ENCODE measurements at regions not wholly inside any gene's neighbourhood (a gene's known extent, or its start where the extent isn't known, plus 50 kb on each side); places are given as distances from the start of the nearest gene placed in this dataset.
A peak's percentile ranks its signal among the peaks of the same experiment; 100 is the strongest.

DNA sequence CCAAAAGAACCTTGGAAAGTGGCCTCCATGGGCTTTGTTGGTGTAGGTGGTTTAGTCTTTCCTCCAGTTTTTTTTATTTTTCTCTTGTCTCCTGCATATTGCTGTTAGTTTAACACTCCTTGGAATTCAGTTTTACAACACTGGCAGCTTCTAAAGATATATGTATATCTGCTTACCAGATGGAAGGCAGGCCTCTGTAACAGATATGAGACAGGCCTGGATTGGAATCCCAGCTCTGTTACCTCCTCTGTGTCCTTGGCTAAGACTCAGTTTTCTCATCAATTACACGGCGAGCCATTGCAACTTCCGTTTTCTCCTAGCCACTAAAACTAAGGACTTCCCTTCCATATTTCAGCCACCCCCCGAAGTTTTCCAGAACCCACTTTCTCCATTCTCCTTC, 133.4 kb upstream of the SMAD1 start:
- H3K4me3 ChIP-seq, result no peak overlapping the region

DNA sequence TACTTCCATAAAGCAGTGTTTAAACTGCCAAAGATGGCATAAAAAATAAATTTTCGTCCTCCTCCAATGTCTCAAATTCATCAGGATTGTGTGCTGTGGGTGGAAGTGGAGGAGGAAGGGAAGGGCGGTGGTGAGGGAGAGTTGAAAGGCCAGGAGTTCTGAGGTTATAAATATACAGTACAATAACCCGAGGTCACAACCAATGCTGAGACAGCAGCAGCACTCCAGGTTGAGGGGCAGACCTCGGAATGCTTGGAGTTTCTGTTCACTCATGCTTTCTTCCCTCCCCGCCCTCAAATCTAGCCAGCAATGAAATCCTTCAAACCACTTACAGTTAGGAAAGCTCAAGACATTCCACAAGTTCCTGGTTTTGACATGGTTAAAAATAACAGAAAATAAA, 134.0 kb upstream of the SMAD1 start:
- no peak overlapping the region for H3K4me3 ChIP-seq
- no peak overlapping the region for H3K27ac ChIP-seq

More for the DNA sequence above, 133.4 kb upstream of the SMAD1 start:
- H3K27ac ChIP-seq, result no peak overlapping the region

GRCh38 chr4:145346081-145346480, 135.6 kb upstream of the SMAD1 start:
- Histone ChIP-seq H3K4me3 (no peak overlapping the region), H3K27ac (no peak overlapping the region)

DNA sequence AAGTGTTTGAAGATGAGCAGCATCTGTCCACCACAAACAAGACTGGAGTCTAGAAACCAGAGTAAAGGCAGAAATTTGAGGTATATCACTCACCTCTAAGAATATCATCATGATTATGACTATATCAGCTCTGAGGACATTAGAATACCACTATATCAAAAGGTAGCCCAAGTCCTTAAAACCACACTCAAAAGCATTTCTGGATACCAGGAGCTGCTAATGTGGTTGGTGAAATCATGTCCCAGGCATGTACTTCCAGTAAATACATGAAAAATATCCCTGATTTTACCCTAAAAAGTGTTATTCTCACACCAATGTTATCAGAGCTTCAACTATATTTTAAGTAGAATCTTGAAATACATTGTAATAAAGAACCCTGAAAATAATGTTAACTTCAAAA, 136.3 kb upstream of the SMAD1 start:
- no peak overlapping the region for H3K4me3 ChIP-seq
- no peak overlapping the region for H3K27ac ChIP-seq

DNA sequence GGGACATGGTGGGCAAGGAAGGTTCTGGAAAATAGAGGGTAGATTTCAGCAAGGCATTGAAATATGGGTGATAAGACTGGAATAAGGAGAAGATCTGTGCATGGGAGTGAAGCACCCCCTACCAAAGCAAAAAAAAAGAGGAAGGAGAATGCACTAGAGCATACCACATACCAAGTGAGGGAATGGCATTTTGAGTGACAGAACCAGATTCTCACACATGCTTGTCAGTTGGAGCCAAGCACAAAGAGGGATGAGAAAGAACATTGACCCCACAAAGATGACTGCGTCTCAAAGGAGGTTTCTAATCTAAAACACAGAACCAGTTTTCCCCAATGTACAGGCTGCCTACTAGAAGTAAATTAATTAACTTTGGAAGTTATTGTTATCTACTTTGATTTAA, 140.3 kb upstream of the SMAD1 start:
- H3K27ac ChIP-seq, result no peak overlapping the region
- no peak overlapping the region for H3K4me3 ChIP-seq

- H3K27ac ChIP-seq, result no peak overlapping the region
- no peak overlapping the region for H3K4me3 ChIP-seq
Observed at GRCh38 chr4:145340071-145340675, 141.5 kb upstream of the SMAD1 start.

- H3K27ac ChIP-seq, result no peak overlapping the region
- H3K4me3 ChIP-seq, result no peak overlapping the region
Observed at GRCh38 chr4:145339075-145339725, 142.5 kb upstream of the SMAD1 start.

DNA sequence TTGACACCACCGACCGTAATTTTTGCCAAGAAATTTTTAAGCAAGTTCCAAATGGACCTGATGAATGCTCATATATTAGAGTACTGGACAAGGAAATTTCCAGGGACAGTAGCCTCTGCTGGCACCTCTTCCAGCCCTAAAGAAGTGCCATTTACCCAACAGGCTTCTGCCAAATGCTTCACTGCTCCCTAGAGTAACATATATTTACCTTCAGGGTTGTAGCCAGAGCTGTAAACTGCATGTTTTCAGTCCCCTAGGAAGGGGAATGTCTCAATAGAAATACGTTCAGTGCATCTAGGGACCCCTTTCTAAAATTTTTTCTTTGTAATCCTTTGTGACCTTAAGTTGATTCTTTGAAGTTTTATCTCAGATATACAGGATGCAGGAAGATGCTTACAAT, 143.1 kb upstream of the SMAD1 start:
- H3K27ac ChIP-seq, result no peak overlapping the region
- no peak overlapping the region for H3K4me3 ChIP-seq

DNA sequence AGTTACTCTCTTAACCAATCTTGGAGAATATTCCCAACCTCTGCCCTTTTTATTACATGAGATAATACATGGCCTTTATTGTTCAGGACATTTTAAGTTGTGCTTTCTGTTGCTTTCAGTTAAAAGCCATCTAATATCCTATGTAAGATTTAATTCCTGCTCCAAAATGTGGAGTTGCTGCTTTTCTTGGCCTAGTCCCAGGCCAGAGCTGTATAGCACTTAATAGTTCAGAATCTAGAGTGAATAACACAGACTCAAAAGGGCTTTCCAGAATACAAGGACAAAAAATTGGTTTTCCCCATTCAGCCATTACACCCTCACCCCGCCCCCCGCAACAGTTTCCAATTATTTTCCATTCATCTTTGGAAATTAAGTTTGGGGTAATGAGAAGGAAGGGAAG, 144.3 kb upstream of the SMAD1 start:
- H3K27ac ChIP-seq, result no peak overlapping the region
- H3K4me3 ChIP-seq, result no peak overlapping the region

DNA sequence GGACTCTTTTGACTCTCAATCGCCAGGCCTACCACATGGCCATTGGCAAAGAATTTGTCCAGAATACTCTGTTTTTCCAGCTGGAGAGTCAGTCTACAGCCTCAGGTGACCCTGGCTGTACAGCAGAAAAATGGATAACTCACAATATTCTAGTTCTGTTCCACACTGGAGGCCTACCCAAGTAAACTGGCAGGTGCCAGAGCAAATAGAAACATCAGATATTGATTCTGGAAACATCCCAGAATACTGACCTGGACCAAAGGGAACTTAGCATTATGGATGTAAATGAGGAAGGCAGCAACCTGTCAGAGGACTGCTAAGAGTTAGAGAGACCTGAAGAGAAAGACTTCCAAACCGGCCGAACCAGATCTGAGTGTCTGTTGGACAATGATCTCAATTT, 147.9 kb upstream of the SMAD1 start:
- H3K27ac ChIP-seq, result no peak overlapping the region
- no peak overlapping the region for H3K4me3 ChIP-seq

DNA sequence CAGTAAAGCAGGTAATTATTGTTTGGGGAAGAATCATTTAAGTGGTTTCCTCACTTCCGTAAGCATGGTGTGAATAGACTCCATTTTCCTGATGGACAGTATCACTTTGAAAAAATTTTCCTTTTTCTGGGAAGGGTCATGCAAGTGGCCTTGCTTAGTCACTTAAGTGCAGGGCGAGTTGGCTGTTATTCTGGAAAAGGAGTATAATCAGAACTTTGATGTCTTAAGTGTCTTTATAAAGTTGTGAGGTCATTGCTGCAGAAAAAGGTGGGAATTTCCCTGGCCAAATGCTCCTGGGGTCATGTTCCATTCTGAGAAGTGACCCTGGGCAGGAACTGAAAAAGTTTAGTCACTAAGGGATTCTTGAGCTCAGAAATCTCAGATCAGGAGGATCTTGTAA, 146.1 kb upstream of the OTUD4 start:
- no peak overlapping the region for H3K27ac ChIP-seq
- H3K4me3 ChIP-seq, result no peak overlapping the region

DNA sequence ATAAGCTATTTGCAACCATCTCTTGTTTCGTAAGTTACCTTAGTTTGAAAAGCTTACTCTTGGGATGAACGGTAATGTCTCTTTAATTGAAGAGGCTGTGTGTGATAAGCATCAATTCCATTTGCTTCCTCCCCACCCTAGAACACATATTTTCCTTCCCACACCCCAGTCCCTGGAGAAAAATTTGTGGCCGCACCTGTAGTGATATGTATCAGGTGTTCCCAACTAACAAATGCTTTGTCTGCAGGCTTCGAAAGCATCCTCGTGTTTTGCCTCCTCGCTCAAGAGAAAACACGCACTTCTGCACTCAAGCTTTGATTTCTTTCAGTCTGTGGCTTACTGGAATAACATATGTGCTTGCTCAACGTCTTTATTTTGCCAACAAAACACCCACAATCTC, 143.8 kb upstream of the OTUD4 start:
- no peak overlapping the region for H3K27ac ChIP-seq
- no peak overlapping the region for H3K4me3 ChIP-seq

DNA sequence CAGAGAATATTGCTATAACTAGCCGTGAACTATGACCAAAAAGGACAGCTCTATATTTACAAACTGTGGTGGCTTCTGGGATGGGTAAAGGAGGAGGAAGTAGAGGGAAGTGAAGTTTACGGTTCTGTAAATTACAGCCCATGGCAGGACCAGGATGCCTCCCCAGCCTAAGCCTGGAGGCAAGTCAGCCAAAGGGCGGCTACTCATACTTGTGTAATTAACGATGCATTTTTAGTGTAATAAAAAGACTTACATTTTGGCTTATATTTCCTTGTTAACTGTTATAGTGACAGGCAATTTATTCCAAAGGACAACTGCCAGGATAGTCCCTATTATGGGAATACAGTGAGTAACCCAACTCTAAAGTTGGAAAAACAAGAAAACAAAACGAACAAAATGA, 139.9 kb upstream of the OTUD4 start:
- Histone ChIP-seq H3K27ac (no peak overlapping the region), H3K4me3 (no peak overlapping the region)

DNA sequence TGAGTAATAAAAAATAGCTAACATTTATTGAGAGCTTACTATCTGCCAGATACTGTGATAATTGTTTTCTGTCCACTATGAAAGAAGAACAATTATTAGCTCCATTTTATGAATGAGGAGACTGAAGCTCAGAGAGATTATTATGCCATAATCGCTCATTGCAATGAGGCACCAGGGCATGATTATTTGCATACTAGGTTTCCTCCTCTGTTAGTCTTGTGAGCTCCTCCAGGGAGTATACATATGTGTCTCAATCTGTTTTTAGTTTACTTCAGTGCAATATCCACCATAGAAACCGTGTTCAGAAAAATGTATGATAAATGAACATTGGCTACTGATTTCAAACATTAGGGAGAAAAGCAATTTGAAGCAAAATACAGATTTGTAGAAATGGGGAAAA, 139.4 kb upstream of the OTUD4 start:
- Histone ChIP-seq H3K4me3 (no peak overlapping the region), H3K27ac (no peak overlapping the region)

DNA sequence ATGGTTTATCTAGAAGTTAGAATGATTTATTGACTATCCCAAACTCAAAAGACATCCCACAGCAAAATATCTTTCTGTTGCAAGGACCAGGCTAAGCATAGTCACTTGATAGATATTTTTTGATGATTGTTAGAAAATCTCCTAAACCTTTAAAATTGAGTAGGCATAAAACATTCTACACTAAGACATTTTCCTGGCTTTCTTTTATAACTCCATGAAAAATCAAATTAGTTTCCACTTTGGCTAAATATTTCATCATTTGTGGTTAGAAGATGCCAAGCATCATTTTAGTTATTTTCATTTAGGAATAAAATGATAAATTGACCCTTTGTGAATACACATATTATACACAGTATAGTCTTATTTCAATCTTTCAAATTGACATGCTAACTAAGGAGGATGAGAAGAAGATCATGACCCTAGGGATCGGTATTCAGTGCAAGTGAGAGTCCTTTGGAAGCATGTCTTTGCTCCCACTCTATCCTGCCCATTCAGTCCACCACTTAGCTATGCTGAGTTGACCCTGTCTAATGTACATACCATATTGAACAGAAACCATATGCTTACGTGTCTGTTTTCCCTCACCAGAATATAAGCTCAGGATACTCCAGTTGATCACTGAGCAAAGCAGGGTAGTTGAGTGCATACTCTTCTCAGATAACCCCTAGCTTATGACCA, 136.6 kb upstream of the OTUD4 start:
- no peak overlapping the region for H3K27ac ChIP-seq

DNA sequence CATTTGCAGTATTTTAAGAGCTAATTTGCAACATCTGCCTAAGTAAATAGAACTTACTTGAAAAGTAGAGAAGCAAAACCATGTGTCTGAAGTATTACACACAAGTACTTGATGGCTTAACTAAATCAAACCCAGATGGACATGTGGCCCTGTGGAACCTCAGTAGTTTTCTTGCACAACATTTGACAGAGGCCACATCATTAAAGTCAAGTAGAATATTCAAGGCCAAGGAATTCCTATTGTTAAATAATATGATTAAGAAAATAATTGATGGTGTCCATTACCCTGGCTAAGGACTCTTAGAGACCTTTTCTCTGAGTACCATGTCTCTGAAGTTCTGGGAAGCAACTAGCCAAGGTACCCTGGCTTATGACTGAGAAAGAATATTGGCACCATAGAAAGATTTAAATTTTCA, 135.4 kb upstream of the OTUD4 start:
- Histone ChIP-seq H3K4me3 (no peak overlapping the region), H3K27ac (no peak overlapping the region)

More for the DNA sequence above, 136.6 kb upstream of the OTUD4 start:
- no peak overlapping the region for H3K4me3 ChIP-seq

DNA sequence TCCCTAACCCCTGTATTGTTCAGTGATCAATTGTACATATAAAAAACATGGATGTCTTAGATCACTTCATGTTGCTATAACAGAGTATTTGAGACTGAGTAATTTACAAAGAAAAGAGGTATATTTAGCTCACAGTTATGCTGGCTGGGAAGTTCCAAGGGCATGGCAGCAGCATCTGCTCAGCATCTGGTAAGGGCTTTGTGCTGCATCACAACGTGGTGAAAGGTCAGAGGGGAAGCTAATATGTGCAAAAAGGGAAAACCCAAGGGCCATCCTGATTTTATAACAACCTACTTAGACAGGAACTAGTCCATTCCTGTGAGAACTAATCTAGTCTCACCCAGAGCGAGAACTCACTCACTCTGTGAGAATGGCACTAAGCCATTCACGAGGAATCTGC, 128.2 kb upstream of the OTUD4 start:
- Histone ChIP-seq H3K4me3 (no peak overlapping the region), H3K27ac (no peak overlapping the region)

GRCh38 chr4:145307763-145308430, 127.5 kb upstream of the OTUD4 start:
- no peak overlapping the region for H3K27ac ChIP-seq
- H3K4me3 ChIP-seq, result no peak overlapping the region

DNA sequence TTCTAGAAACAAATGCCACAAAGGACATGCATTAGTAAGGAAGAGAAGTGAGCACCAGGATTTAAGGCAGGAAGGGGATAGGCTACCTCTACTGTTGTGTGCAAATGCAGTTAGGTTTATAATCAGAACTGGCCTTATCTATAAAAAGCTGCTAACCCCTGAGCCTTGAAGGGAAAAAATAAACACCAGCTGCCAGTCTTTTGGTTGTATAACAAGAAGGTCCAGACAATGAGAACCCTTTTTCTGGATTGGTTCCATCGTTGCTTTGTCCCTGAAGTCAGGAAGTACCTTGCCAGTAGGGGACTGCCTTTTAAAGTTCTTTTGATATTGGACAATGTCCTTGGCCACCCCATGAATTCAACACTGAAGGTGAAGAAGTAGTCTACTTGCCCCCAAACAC, 126.7 kb upstream of the OTUD4 start:
- no peak overlapping the region for H3K4me3 ChIP-seq
- peak overlapping the region in 2 of 21 experiments; percentile 10 to 16 for H3K27ac ChIP-seq

GRCh38 chr4:145302725-145303124, 122.3 kb upstream of the OTUD4 start:
- Histone ChIP-seq H3K27ac (no peak overlapping the region), H3K4me3 (no peak overlapping the region)
